Loucy (cell line): ENCODE measurements at regions not wholly inside any gene's neighbourhood (a gene's known extent, or its start where the extent isn't known, plus 50 kb on each side); places are given as distances from the start of the nearest gene placed in this dataset.

Experiments used
- EZH2phosphoT487 ChIP-seq: fragments of 200-600 bp; IDR thresholded peaks from 2 replicates; pipeline ENCODE4 v1.6.1; 2018; ENCODE audit warnings: antibody characterized with exemption, mild to moderate bottlenecking, moderate library complexity, borderline replicate concordance
- TF ChIP-seq, protein P1 (sequence below): fragments of 200-600 bp; sonication (generic); conservative IDR thresholded peaks from 2 replicates; pipeline ENCODE4 v1.5.1; 2014; ENCODE audit warnings: mild to moderate bottlenecking, antibody characterized with exemption, low read length

DNA sequence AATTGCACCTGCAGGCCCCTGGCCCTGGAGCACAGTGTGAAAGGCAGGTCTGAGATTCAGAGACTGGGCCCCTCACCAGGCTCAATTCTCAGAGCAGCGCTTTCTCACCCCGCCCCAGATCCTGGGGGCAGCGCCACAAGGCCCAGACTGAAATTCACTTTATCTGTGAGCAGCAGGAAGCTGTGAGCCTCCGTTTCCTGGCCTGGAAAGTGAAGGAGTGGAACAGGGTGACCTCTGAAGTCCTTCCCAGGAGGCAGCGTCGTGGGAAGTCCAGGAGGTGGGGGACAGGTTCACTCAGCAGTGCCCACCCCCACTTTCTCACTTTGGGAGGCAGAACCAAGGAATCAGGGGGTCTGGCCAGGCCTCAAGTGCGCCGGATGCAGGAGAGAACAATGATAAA lies 235.4 kb downstream of the NDUFA10 start:
- TF ChIP-seq, protein P1, sequence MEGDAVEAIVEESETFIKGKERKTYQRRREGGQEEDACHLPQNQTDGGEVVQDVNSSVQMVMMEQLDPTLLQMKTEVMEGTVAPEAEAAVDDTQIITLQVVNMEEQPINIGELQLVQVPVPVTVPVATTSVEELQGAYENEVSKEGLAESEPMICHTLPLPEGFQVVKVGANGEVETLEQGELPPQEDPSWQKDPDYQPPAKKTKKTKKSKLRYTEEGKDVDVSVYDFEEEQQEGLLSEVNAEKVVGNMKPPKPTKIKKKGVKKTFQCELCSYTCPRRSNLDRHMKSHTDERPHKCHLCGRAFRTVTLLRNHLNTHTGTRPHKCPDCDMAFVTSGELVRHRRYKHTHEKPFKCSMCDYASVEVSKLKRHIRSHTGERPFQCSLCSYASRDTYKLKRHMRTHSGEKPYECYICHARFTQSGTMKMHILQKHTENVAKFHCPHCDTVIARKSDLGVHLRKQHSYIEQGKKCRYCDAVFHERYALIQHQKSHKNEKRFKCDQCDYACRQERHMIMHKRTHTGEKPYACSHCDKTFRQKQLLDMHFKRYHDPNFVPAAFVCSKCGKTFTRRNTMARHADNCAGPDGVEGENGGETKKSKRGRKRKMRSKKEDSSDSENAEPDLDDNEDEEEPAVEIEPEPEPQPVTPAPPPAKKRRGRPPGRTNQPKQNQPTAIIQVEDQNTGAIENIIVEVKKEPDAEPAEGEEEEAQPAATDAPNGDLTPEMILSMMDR: no peak
- no peak for TF ChIP-seq EZH2phosphoT487
